NB4 (cell line): ENCODE measurements at regions not wholly inside any gene's neighbourhood (a gene's known extent, or its start where the extent isn't known, plus 50 kb on each side); places are given as distances from the start of the nearest gene placed in this dataset.

Experiments used
- DNase-seq: peaks from one replicate; pipeline ENCODE4 v3.0.0; 2010; ENCODE audit warnings: low read depth
- H3K4me3 ChIP-seq: one replicate; pipeline ENCODE4 v1.5.1; 2011; ENCODE audit warnings: mild to moderate bottlenecking, low read depth, low read length, moderate library complexity
- MYC ChIP-seq: IDR thresholded peaks from 2 replicates; pipeline ENCODE4 v1.6.1; 2011; ENCODE audit warnings: low read depth, low read length
- POLR2A ChIP-seq: IDR thresholded peaks from 2 replicates; pipeline ENCODE4 v1.6.1; 2011; ENCODE audit warnings: mild to moderate bottlenecking; ENCODE audit not compliant: insufficient read length; ENCODE audit errors: extremely low read depth
- TF ChIP-seq, protein P1 (sequence below): IDR thresholded peaks from one replicate; pipeline ENCODE4 v1.5.1; 2012; ENCODE audit warnings: low read depth, low read length
- TF ChIP-seq, protein P2 (sequence below): IDR thresholded peaks from 2 replicates; pipeline ENCODE4 v1.6.1; 2011; ENCODE audit warnings: low read depth, low read length

DNA sequence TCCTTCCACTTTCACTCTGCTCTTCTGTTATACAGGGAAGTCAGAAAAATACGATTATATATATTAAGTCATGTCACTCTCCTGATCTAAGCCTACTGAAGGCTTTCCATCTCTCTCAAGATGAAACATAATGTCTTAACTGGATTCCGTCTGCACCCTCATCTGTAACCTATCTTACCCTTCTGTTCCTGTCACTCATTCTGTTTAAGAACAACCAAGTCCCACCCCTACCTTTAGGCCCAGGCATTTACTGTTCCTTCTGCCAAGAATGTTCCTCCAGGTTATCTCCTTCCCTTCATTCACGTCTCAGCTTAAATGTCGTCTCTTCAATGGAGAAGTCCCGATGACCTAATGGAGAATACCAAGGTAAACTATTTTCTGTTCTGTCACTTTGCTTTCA is 1802.4 kb downstream of the MRPL39 start:
- DNase-seq, result no peak
- TF ChIP-seq POLR2A (no peak), MYC (no peak)
- TF ChIP-seq, protein P1, sequence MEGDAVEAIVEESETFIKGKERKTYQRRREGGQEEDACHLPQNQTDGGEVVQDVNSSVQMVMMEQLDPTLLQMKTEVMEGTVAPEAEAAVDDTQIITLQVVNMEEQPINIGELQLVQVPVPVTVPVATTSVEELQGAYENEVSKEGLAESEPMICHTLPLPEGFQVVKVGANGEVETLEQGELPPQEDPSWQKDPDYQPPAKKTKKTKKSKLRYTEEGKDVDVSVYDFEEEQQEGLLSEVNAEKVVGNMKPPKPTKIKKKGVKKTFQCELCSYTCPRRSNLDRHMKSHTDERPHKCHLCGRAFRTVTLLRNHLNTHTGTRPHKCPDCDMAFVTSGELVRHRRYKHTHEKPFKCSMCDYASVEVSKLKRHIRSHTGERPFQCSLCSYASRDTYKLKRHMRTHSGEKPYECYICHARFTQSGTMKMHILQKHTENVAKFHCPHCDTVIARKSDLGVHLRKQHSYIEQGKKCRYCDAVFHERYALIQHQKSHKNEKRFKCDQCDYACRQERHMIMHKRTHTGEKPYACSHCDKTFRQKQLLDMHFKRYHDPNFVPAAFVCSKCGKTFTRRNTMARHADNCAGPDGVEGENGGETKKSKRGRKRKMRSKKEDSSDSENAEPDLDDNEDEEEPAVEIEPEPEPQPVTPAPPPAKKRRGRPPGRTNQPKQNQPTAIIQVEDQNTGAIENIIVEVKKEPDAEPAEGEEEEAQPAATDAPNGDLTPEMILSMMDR, result no peak
- TF ChIP-seq, protein P2, sequence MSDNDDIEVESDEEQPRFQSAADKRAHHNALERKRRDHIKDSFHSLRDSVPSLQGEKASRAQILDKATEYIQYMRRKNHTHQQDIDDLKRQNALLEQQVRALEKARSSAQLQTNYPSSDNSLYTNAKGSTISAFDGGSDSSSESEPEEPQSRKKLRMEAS, result no peak
- no peak overlapping the region for H3K4me3 ChIP-seq

DNA sequence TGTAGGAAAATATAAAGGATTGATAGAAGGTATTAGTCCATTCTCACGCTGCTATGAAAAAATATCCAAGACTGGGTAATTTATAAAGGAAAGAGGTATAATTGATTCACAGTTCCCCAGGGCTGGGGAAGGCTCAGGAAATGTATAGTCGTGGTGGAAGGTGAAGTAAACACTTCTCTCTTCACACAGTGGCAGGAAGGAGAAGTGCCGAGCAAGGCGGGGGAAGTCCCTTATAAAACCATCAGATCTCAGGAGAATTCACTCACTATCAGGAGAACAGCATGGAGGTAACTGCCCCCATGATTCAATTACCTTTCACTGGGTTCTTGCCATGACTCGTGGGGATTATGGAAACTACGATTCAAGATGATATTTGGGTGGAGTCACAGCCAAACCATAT is 1806.0 kb downstream of the MRPL39 start:
- H3K4me3 ChIP-seq, result no peak overlapping the region
- TF ChIP-seq, protein P1, result no peak
- TF ChIP-seq, protein P2, result no peak
- no peak for TF ChIP-seq POLR2A
- TF ChIP-seq MYC, result no peak
- DNase-seq, result peak; percentile 16

DNA sequence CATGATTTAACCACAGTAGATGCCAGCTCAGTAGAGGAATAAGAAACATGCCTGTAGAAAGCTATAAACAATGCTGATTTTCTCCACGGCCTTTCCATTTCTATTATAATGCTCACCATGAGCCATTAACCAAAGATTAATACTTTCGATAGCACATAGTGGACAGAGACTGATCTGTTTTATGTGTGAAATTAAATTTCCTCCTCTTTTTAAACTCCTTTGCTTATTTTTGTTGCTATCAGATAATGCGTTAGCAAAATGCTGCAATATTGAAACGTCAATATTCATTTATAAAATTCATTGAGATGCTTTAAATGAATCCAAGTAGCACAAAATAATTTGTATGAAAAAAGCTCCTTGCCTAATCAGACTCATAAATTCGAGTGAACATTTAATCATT is 1807.9 kb downstream of the MRPL39 start:
- TF ChIP-seq, protein P1, result no peak
- TF ChIP-seq MYC, result no peak
- TF ChIP-seq, protein P2, result no peak
- no peak for TF ChIP-seq POLR2A
- H3K4me3 ChIP-seq, result no peak overlapping the region
- DNase-seq, result no peak

DNA sequence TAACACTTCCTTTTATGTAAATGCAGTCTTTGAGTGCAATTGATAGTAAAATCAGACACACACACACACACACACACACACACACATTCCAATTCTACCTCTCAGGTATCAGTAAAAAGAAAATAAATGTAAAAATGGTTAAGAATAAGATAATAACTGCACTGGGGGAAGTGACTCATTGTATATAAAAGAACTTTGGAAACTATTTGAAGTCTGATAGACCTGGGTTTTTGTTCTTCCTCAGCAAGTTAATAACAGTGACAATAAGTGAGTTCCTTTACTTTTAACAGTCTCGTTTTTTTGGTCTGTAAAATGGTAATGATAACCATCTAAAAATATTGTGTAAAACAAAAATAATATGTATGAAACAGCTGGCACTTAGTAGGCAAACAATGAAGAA is 1815.0 kb downstream of the MRPL39 start:
- no peak for DNase-seq
- no peak for TF ChIP-seq POLR2A
- TF ChIP-seq, protein P2, result no peak
- TF ChIP-seq, protein P1, result no peak
- TF ChIP-seq MYC, result no peak
- H3K4me3 ChIP-seq, result no peak overlapping the region

DNA sequence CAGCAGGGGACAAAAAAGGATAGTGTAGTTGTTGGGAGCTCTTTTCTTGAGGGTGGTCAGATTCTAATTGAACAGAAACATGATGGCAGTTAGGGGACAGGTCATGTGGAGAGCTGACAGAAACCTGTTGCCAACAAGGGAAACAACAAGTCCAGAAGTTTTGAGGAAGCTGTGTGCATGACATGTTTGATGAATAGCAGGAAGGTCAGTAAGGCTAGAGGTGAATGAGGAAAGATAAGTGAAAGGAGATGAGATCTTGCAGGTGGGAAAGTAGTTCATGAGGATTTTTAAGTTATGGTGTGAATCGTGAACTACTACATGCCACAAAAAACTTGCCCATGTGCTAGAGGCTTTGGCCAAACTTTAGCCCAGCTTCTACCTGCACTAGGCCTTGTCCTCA is 1817.4 kb downstream of the MRPL39 start:
- TF ChIP-seq MYC (no peak), POLR2A (no peak)
- TF ChIP-seq, protein P1, result no peak
- TF ChIP-seq, protein P2, result no peak
- DNase-seq, result no peak
- H3K4me3 ChIP-seq, result no peak overlapping the region

DNA sequence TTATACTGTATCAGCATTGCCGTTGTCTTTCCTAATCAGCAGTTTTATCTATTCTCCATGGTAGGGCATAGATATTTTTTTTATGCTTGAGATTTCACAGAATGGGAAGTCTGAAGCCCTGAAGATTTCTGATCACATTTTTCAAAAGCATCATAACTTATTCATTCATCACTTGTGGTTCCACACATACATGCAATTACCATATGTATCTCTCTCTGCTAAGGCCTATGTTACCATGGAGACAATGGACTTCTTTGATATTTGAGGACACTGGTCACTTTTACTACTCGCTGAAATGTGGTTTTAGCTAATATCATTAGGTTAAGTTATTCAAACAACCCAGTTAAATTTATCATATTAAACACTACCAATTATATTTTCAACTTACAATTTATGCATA is 1827.0 kb downstream of the MRPL39 start:
- no peak for DNase-seq
- TF ChIP-seq, protein P1, result no peak
- TF ChIP-seq POLR2A (no peak), MYC (no peak)
- TF ChIP-seq, protein P2, result no peak
- H3K4me3 ChIP-seq, result no peak overlapping the region
